ENCODE measurements at regions not wholly inside any gene's neighbourhood (a gene's known extent, or its start where the extent isn't known, plus 50 kb on each side); places are given as distances from the start of the nearest gene placed in this dataset.
A peak's percentile ranks its signal among the peaks of the same experiment; 100 is the strongest.

DNA sequence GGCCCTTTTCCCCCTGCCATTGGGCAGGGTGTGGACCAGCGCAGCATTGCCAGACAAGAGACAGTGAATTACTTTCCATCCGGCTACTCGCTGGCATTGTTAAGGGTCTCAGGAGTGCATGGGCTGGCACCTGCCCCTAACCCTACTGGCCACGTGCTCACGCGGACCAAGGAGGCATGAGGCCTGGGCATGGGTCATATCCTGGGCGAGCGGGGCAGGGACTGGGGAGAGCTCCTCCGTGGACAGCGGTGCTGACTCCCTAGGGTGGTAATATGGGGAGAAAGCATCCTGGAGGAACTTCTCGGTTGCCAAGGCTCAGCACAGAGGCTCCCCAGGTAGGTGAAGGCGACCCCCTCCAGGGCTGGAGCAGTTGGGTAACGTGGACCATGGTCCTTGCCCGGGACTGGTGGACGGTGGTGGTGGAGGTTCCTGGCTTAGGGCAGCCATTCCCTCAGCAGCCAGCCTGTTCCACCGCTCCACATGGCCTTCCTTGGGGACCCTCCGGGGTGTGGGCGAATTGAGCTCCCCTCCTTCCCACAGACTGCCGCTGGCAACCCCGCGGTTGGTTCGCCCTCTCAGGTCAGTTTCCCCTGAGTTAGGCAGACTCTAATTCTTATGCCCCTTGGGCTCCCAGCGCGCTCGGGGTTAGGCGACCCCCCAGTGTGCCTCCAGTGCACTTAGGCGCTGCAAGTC is 465.1 kb downstream of the SLITRK5 start (continued):
- TF ChIP-seq, protein P1, sequence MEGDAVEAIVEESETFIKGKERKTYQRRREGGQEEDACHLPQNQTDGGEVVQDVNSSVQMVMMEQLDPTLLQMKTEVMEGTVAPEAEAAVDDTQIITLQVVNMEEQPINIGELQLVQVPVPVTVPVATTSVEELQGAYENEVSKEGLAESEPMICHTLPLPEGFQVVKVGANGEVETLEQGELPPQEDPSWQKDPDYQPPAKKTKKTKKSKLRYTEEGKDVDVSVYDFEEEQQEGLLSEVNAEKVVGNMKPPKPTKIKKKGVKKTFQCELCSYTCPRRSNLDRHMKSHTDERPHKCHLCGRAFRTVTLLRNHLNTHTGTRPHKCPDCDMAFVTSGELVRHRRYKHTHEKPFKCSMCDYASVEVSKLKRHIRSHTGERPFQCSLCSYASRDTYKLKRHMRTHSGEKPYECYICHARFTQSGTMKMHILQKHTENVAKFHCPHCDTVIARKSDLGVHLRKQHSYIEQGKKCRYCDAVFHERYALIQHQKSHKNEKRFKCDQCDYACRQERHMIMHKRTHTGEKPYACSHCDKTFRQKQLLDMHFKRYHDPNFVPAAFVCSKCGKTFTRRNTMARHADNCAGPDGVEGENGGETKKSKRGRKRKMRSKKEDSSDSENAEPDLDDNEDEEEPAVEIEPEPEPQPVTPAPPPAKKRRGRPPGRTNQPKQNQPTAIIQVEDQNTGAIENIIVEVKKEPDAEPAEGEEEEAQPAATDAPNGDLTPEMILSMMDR (IDR thresholded peaks at IDR 0.05; ENCODE audit: low read depth, low read length, missing input control), result no peak
- TF ChIP-seq SP1 (IDR thresholded peaks at IDR 0.05), result no peak
- TF ChIP-seq, protein P2, sequence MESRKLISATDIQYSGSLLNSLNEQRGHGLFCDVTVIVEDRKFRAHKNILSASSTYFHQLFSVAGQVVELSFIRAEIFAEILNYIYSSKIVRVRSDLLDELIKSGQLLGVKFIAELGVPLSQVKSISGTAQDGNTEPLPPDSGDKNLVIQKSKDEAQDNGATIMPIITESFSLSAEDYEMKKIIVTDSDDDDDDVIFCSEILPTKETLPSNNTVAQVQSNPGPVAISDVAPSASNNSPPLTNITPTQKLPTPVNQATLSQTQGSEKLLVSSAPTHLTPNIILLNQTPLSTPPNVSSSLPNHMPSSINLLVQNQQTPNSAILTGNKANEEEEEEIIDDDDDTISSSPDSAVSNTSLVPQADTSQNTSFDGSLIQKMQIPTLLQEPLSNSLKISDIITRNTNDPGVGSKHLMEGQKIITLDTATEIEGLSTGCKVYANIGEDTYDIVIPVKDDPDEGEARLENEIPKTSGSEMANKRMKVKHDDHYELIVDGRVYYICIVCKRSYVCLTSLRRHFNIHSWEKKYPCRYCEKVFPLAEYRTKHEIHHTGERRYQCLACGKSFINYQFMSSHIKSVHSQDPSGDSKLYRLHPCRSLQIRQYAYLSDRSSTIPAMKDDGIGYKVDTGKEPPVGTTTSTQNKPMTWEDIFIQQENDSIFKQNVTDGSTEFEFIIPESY (IDR thresholded peaks at IDR 0.05), result no peak
- no peak for TF ChIP-seq JUND (IDR thresholded peaks at IDR 0.05)
- TF ChIP-seq, protein P3, sequence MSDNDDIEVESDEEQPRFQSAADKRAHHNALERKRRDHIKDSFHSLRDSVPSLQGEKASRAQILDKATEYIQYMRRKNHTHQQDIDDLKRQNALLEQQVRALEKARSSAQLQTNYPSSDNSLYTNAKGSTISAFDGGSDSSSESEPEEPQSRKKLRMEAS (IDR thresholded peaks at IDR 0.05), result no peak
- TF ChIP-seq YY1 (IDR thresholded peaks at IDR 0.05), result no peak

DNA sequence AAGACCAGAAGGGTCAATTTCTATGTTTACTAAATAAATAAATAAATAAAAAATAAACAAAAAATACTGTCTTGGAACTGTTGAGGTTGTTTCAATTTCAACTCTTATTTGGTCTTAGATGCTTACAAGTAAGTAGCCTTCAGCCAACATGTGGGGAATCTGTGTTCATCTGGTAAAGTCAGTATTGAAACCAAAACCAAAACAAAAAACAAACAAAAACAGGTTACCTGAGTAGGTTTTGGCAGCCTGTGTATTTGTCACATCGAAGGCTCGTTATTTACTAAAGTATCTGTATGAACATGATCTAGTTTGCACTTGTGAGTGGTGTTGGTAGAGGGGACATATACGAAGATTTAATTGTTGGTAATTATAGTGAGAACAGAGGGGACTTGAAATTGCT is 471.5 kb downstream of the SLITRK5 start:
- Histone ChIP-seq H3K4me1 (ENCODE audit: control insufficient read depth in 4 of 4, insufficient read depth in 4 of 4, low read length in 3 of 4) (no peaks in the 10 kb centered on the region), H3K4me3 (ENCODE audit: low read depth in 1 of 3, low read length in 3 of 3) (peak overlapping the region in 1 of 3 donors; percentile 20), H3K9me3 (ENCODE audit: control insufficient read depth in 4 of 4, low read length in 3 of 4) (no peaks in the 10 kb centered on the region), H3K27ac (ENCODE audit: low read depth in 1 of 2, low read length in 2 of 2) (no peak overlapping the region), H3K27me3 (ENCODE audit: control insufficient read depth in 4 of 4, insufficient read depth in 4 of 4, low read length in 3 of 4) (no peaks in the 10 kb centered on the region), H3K36me3 (ENCODE audit: control insufficient read depth in 4 of 4, insufficient read depth in 3 of 4, low read depth in 1 of 4, low read length in 3 of 4) (no peaks in the 10 kb centered on the region), H3K9ac (ENCODE audit: low read depth in 1 of 2, low read length in 2 of 2) (no peak overlapping the region)
- TF ChIP-seq RXRA (IDR thresholded peaks at IDR 0.05), result no peak
- no peak for TF ChIP-seq SP1 (IDR thresholded peaks at IDR 0.05)
- no peak for TF ChIP-seq YY1 (IDR thresholded peaks at IDR 0.05)
- TF ChIP-seq, protein P3 (IDR thresholded peaks at IDR 0.05), result no peak
- TF ChIP-seq GABPA (IDR thresholded peaks at IDR 0.05 in 1 of 2, conservative IDR thresholded peaks at IDR 0.05 in 1 of 2), result no peak
- no peak for DNase-seq (ENCODE audit: low spot score)
- 31% methylated on average over 3 of the region's 3 CpGs for WGBS

DNA sequence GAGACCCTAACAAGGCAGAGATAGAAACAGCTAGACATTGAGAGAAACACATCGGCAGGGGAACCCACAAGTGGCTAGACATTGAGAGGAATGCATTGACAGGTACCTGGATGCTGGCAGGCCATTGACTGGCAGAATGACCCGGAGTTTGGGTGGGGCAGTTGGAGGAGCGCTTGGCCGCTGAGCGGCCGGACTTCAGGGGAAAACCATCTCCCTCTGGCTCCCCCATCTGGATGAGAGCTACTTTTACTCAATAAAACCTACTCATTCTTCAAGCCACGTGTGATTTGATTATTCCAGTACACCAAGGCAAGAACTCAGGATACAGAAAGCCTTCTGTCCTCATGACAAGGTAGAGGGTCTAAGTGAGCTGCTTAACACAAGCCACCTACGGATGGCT is 473.4 kb downstream of the SLITRK5 start:
- H3K27me3 ChIP-seq (ENCODE audit: control insufficient read depth in 4 of 4, insufficient read depth in 4 of 4, low read length in 3 of 4), result no peaks in the 10 kb centered on the region
- no peaks in the 10 kb centered on the region for H3K36me3 ChIP-seq (ENCODE audit: control insufficient read depth in 4 of 4, insufficient read depth in 3 of 4, low read depth in 1 of 4, low read length in 3 of 4)
- DNase-seq (ENCODE audit: low spot score), result no peak
- H3K4me1 ChIP-seq (ENCODE audit: control insufficient read depth in 4 of 4, insufficient read depth in 4 of 4, low read length in 3 of 4), result no peaks in the 10 kb centered on the region
- 88% methylated on average over 8 of the region's 8 CpGs for WGBS
- H3K27ac ChIP-seq (ENCODE audit: low read depth in 1 of 2, low read length in 2 of 2), result no peak overlapping the region
- no peaks in the 10 kb centered on the region for H3K9me3 ChIP-seq (ENCODE audit: control insufficient read depth in 4 of 4, low read length in 3 of 4)
- H3K4me3 ChIP-seq (ENCODE audit: low read depth in 1 of 3, low read length in 3 of 3), result no peak overlapping the region
- no peak overlapping the region for H3K9ac ChIP-seq (ENCODE audit: low read depth in 1 of 2, low read length in 2 of 2)
- TF ChIP-seq, protein P1 (IDR thresholded peaks at IDR 0.05; ENCODE audit: low read depth, low read length, missing input control), result no peak
- TF ChIP-seq EGR1 (IDR thresholded peaks at IDR 0.05; ENCODE audit: low read depth in 2 of 2) (no peak), JUND (IDR thresholded peaks at IDR 0.05) (no peak), RAD21 (IDR thresholded peaks at IDR 0.05) (no peak), FOXA1 (IDR thresholded peaks at IDR 0.05) (no peak), YY1 (IDR thresholded peaks at IDR 0.05) (no peak), HNF4A (conservative IDR thresholded peaks at IDR 0.05) (no peak), FOXA2 (IDR thresholded peaks at IDR 0.05) (no peak), RXRA (IDR thresholded peaks at IDR 0.05) (no peak), TAF1 (conservative IDR thresholded peaks at IDR 0.05) (no peak), NR2F2 (IDR thresholded peaks at IDR 0.05) (no peak)
- TF ChIP-seq, protein P3 (IDR thresholded peaks at IDR 0.05), result no peak
- TF ChIP-seq, protein P4, sequence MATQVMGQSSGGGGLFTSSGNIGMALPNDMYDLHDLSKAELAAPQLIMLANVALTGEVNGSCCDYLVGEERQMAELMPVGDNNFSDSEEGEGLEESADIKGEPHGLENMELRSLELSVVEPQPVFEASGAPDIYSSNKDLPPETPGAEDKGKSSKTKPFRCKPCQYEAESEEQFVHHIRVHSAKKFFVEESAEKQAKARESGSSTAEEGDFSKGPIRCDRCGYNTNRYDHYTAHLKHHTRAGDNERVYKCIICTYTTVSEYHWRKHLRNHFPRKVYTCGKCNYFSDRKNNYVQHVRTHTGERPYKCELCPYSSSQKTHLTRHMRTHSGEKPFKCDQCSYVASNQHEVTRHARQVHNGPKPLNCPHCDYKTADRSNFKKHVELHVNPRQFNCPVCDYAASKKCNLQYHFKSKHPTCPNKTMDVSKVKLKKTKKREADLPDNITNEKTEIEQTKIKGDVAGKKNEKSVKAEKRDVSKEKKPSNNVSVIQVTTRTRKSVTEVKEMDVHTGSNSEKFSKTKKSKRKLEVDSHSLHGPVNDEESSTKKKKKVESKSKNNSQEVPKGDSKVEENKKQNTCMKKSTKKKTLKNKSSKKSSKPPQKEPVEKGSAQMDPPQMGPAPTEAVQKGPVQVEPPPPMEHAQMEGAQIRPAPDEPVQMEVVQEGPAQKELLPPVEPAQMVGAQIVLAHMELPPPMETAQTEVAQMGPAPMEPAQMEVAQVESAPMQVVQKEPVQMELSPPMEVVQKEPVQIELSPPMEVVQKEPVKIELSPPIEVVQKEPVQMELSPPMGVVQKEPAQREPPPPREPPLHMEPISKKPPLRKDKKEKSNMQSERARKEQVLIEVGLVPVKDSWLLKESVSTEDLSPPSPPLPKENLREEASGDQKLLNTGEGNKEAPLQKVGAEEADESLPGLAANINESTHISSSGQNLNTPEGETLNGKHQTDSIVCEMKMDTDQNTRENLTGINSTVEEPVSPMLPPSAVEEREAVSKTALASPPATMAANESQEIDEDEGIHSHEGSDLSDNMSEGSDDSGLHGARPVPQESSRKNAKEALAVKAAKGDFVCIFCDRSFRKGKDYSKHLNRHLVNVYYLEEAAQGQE (IDR thresholded peaks at IDR 0.05), result no peak
- TF ChIP-seq, protein P2 (IDR thresholded peaks at IDR 0.05), result no peak

Data from liver (tissue), 8 donors.